ENCODE measurements at regions not wholly inside any gene's neighbourhood (a gene's known extent, or its start where the extent isn't known, plus 50 kb on each side); places are given as distances from the start of the nearest gene placed in this dataset.

DNA sequence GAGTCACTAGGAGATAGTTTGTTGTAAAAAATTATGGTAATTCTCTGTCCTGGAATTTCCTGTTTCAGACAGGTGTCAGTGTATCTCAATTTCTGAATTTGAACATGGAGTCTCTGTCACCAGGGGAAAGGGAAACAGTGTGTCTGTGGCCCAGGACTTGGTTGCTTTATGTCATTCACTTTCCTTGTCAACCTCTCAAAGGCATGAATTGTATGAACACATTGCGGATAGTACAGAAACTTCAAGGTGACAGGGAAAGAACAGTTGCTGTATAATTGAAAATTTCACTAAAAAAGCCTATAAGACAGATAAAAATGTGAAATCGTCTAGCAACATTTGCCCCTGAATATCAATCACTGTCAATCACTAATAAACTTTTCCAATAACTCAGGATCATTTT lies 175.0 kb upstream of the DPH6 start:
- Histone ChIP-seq H3K9me3 (ENCODE audit: control insufficient read depth in 1 of 2, insufficient read depth in 1 of 2, low read depth in 1 of 2, low read length in 2 of 2) (no peaks in the 10 kb centered on the region), H3K4me1 (ENCODE audit: control insufficient read depth in 1 of 2, insufficient read depth in 2 of 2, low read length in 2 of 2) (peaks cover 0 to 15% of the 10 kb centered on the region in 2 experiments; a peak in 1 of 4 replicates), H3K79me2 (ENCODE audit: insufficient read depth, low read length) (no peaks in the 10 kb centered on the region), H3K27ac (ENCODE audit: low read depth, low read length) (no peak overlapping the region), H3K27me3 (ENCODE audit: insufficient read depth, low read length) (no peaks in the 10 kb centered on the region), H3K9ac (ENCODE audit: low read length) (no peak overlapping the region), H4K20me1 (ENCODE audit: insufficient read depth) (no peaks in the 10 kb centered on the region), H3K4me3 (replicated peaks in 1 of 2; ENCODE audit: low read depth in 1 of 2, low read length in 2 of 2) (no peak overlapping the region), H3K36me3 (ENCODE audit: control insufficient read depth in 1 of 2, insufficient read depth in 2 of 2, low read length in 2 of 2) (no peaks in the 10 kb centered on the region), H3K4me2 (ENCODE audit: low read length) (no peak overlapping the region), H2AFZ (ENCODE audit: low read depth, low read length, poor library complexity, severe bottlenecking) (no peak overlapping the region), H3K9me2 (ENCODE audit: insufficient read depth) (no peaks in the 10 kb centered on the region)
- POLR2A ChIA-PET: no interaction called here
- DNase-seq (ENCODE audit: low read depth, low spot score): no peak
- CTCF ChIA-PET: no interaction called here
- no peak for ATAC-seq
- RAD21 ChIA-PET (ENCODE audit: low non-redundant PET in 1 of 2, low total read pairs in 2 of 2, uncharacterized antibody in 2 of 2, unreplicated experiment in 2 of 2): no interaction called here
- no peak for TF ChIP-seq SIN3A (IDR thresholded peaks at IDR 0.05; ENCODE audit: low read depth)
- TF ChIP-seq POLR2A (IDR thresholded peaks at IDR 0.05; ENCODE audit: borderline replicate concordance, extremely low read depth, insufficient read depth, insufficient read length): no peak
- TF ChIP-seq EZH2phosphoT487 (IDR thresholded peaks at IDR 0.05; ENCODE audit: borderline replicate concordance): no peak
- TF ChIP-seq YY1 (IDR thresholded peaks at IDR 0.05; ENCODE audit: extremely low read depth, insufficient replicate concordance, low read depth, low read length): no peak
- no peak for TF ChIP-seq ZFX (IDR thresholded peaks at IDR 0.05)
- TF ChIP-seq RAD21 (IDR thresholded peaks at IDR 0.05; ENCODE audit: low read depth): no peak
- no peak for TF ChIP-seq ZNF274 (IDR thresholded peaks at IDR 0.05; ENCODE audit: low read depth, low read length)
- no peak for TF ChIP-seq JUND (IDR thresholded peaks at IDR 0.05)
- no peak for TF ChIP-seq REST (IDR thresholded peaks at IDR 0.05; ENCODE audit: low read depth)
- no peak for TF ChIP-seq EGR1 (IDR thresholded peaks at IDR 0.05; ENCODE audit: low read depth)
- no peak for TF ChIP-seq SRF (IDR thresholded peaks at IDR 0.05; ENCODE audit: low read depth)
- TF ChIP-seq TCF7L2 (IDR thresholded peaks at IDR 0.05; ENCODE audit: borderline replicate concordance, extremely low read depth, insufficient read depth, insufficient read length): no peak
- TF ChIP-seq, protein P1, sequence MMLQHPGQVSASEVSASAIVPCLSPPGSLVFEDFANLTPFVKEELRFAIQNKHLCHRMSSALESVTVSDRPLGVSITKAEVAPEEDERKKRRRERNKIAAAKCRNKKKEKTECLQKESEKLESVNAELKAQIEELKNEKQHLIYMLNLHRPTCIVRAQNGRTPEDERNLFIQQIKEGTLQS (IDR thresholded peaks at IDR 0.05): no peak
- TF ChIP-seq SP1 (IDR thresholded peaks at IDR 0.05; ENCODE audit: low read depth): no peak
- TF ChIP-seq CBX3 (IDR thresholded peaks at IDR 0.05; ENCODE audit: low read depth): no peak
- intact Hi-C loops (cut with micrococcal nuclease): no loop called here
- BruUV-seq (replicated peaks): no TSS peak

Measured in HCT116 (cell line).